ENCODE measurements at regions not wholly inside any gene's neighbourhood (a gene's known extent, or its start where the extent isn't known, plus 50 kb on each side); places are given as distances from the start of the nearest gene placed in this dataset.

DNA sequence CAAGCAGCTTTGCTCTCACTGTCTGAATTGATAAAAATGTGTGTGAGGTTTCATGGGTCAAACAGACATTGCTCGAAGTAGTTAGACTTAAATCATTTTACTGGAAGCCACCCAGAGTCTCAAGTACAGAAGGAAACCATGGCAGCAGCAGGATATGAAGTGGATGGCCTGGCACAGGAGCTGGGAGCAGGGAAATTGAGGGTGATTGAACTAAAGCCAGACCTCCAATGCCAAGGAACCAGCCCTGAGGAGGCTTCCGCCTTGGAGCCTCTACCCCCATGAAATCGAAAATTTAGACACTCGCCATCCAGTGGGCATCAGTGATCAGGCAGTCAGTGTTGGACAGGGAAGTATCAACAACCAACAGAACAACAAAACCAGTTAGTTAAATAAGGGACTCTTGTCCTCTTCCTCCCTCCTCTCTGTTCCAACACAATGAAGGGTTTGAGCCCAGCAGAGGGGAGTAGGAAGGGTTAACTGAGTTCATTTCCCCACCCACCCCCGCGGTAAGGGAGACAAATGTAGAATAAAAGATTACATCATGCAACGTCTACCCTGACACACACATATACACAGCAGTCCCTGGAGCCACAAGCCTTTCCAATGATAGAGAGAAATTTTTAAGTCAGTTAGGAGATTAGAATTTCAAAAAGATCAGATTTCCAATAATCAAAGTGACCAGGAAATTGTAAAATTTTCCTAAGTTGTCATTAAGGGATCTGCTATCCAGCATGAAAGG is 156.3 kb downstream of the SLC16A9 start:
- DNase-seq = no peak

DNA sequence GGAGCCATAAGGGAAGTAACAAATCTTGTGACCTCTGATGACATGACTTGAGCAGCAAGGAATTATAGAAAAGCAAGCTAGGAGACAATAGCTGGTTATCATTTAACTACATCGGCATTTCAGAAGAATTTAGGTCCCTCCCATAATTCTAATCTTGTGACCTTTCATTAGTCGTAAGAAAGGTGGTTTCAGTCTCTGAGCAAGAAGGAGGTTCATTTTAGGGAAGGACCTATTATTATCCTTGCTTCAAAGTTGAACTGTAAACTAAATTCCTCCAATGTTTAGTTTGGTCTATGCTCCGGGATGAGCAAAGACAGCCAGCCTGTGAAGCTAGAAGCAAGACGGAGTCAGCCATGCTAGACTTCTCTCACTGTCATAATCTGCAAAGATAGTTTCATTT is 159.6 kb downstream of the SLC16A9 start:
- no peak for DNase-seq

DNA sequence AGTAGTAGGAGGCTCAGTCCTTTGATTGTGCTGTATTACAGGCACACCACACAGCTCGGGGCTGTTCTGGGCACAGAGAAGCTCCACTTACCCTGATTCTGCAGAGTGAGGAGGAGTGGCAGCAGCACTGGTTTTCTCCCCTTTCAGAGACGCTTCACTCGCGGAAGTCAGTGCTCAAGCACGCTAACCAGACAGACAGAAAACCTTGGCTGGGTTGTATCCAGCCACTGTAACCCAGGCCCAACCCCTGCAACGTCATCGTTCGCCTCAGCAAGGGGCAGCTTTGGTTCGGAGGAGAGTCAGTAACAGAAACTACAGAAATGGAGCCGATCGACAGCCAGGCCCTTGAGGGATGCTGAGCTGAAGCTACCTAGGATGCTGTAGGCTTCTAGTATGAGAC is 171.0 kb downstream of the SLC16A9 start:
- DNase-seq = no peak

DNA sequence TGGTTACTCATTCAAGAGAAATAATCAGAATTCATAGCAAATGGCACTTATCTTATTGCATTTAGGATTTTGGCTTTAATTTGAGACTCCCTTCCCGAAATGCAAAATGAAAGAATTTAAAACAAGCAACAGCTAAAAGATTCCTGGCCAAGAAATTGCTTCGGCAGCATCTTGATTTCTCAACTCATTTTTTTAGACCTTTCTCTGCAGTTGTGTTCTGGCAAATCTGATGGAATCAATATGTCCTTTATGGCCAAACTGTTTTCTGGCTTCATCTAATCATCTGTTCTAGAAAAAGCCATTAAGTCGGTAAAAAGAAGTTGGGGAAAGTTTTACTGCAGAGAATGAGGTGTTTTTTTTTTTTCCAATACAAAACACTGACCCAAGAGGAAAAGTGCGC is 172.1 kb downstream of the SLC16A9 start:
- DNase-seq = no peak

DNA sequence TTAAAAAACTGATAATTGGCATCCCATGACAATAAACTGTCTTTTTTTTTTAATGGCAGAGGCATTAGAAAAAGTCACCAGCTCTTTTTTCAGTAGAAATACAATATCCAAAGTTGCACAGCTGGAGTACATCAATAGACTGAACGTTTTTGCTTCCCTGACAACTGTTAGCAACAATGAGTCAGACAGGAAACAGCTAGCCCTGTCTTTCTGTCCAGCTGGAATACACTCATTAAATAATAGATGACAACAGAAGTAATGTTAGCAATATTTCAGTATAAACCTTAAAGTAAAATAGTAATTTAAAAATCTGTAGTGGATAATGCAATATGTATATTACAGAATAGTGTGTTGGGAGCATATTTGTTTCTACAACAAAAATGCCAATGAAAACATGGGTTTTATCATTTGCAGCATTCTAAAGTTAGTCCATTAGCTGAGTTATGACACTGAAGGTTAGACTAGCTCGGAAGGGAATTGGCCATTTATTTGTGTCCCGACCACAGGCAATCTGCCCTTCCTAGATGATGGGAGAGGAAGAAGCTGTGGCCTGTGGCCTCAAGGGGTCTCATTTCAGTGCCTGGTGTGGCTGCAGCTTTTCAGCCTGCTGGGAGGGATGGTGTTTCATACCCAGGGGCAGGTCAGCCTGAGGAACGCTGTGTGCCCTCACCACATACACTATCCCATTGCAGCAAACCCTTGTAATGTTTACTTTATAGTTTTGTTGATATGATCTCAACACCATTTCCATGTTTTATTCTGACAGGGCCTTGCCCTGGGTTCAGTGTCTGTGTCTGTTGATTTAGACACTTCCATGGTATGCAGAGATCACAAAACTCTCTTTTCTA is 173.3 kb downstream of the SLC16A9 start:
- DNase-seq = peak; percentile 86

DNA sequence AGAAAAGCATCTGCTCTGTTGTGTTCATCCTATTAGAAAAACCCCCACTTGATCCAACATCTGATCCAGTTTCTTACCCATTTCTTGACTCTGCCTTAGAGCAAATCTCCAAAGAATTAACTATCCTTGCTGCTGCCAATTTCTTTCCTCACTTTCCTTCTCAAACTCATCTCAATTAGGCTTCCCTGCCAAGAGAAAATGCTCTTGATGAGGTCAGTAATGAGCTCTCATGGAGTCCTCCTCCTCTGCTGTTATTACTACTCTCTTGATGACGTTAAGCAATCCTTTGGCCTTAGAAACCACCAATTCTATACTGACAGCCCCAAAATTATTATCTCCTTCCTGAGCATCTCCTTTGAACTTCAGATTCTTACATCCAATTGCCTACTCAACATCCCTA is 162.0 kb upstream of the FAM13C start:
- no peak for DNase-seq

DNA sequence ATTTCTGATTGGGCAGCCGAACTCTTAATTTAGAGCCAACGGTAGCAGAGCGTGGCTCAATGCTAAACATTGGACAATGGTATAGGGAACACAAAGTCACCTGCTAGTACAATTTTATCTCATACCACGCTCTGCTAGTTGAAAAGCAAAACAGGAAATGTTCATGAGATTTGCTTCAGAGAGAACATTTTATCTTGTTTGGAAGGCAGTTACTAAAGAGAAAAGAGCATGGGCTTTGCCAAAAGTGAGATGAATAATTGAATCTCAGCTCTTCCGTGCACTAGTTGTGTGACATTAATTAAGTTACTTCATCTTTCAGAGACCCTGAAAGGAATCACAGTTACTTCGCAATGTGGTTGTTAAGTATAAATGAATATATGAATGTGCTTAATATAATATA is 161.5 kb upstream of the FAM13C start:
- no peak for DNase-seq

- DNase-seq = no peak
Measured at GRCh38 chr10:59517996-59518395, 155.6 kb upstream of the FAM13C start.

DNA sequence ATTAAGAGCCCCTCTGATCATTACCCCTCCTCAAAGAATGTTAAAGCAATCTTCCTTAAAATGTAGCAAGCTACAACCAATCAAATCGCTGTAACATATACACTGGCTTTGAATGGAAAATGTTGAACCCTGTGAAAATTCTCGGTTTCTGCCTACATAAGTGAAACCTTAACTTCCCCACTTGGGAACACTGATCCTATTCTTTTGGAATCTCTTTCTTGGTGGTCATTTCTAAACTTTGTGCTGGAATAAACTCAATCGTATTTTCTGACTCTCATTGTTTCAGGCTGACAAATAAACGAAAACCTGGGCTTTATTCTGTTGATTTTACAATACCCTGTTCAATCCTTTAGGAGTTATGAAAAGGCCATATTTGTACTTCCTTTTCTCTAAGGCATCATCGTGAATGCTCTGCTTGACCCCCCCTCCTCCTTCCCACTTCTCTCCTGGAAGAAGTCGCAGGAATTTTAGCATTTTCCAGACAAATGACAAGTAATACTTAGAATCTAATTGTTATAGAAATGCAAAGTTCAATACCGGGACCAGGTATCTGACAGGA is 155.1 kb upstream of the FAM13C start:
- no peak for DNase-seq

- DNase-seq = no peak
Measured at GRCh38 chr10:59513558-59513957, 151.2 kb upstream of the FAM13C start.

- DNase-seq = no peak
Measured at GRCh38 chr10:59512951-59513350, 150.6 kb upstream of the FAM13C start.

DNA sequence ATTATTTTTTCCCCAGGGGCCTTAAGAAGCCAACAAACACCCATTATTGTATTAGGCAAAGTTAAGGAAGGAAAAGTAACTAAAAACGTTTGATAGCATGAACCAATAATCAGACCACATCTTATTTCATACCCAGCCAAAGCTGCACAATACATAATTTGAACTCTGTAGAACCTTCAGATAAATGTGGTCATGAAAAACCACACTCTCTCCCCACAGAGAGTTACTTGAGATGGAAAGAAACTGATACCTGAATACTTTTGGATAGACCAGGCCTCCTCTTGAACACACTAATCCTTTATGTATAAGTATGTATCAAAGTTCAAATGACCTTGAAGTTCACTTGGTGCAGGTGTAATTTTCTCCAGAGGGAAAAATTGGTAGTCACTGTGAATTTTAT is 146.6 kb upstream of the FAM13C start:
- DNase-seq = no peak

GRCh38 chr10:59508296-59508695 is 145.9 kb upstream of the FAM13C start:
- no peak for DNase-seq

DNA sequence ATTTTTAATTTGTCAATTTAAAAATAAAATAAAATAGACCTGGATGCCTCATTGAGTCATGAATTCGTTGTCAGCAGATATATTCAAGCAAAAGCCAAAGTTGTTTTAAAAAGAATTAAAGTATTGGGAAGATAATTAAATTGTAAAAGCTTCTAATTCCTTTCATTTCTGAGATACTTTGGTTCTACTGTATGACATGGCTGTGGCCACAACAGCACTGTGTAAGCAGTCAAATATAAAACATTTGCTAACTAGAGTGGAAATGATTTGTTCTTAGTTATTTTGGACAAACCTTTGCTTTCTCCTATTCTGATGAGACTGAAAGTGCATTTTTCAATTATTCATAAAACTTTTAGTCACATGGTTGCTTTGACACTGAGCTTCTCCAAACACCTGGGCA is 143.6 kb upstream of the FAM13C start:
- DNase-seq = no peak

DNA sequence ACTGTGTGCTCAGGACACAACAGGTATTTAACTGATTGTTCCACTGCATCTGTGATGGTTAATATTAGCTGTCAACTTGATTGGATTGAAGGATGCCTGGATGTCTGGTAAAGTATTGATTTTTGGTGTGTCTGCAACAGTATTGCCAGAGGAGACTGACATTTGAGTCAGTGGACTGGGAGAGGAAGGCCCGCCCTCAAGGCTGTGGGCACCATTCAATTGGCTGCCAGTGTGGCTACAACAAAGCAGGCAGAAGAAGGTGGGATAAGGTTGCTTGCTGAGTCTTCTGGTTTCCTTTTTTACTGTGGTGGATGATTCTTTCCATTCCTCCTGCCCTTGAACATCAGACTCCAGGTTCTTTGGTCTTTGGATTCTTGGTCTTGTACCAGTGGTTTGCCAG is 137.1 kb upstream of the FAM13C start:
- no peak for DNase-seq

DNA sequence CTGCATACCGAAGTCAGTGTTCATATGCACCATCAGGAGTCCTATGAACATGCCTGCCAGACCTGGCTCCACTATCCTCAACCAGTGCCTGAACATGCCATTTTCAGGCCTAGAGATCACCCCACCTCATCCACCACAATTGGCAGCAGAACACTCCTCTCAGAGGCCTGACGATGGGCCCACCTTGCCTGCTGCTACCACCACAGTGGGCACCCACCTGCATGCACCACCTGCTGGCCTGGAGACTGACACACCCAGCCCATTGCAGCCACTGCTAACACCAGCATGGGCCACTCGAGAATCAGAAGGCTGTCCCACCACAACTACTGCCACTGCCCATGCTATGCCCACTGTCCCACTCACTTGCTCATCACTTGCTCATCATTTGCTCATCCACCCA is 130.7 kb upstream of the FAM13C start:
- no peak for DNase-seq

- DNase-seq = no peak
Measured at GRCh38 chr10:59479426-59479825, 117.1 kb upstream of the FAM13C start.

- DNase-seq = no peak
Measured at GRCh38 chr10:59470570-59470969, 108.2 kb upstream of the FAM13C start.

DNA sequence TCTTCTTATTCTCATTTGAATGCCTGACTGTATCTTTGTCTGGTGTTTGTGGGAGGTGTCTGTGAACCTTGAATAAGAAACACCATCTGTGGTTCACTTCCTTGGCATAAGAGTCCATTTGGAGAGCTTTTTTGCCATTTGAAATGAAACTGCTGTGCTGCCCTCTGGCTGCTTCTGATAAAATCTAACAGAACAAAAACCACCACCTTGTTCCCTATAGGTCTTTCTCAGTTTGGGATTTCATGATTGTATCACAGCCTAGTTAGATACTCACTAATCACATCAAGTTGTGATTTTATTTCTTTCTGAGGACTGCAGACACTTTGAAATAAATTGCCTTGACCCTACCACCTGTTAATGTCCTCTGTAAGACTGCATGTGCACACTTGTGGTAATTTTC is 102.7 kb upstream of the FAM13C start:
- DNase-seq = no peak

GRCh38 chr10:59464483-59464882 is 102.1 kb upstream of the FAM13C start:
- DNase-seq = no peak

DNA sequence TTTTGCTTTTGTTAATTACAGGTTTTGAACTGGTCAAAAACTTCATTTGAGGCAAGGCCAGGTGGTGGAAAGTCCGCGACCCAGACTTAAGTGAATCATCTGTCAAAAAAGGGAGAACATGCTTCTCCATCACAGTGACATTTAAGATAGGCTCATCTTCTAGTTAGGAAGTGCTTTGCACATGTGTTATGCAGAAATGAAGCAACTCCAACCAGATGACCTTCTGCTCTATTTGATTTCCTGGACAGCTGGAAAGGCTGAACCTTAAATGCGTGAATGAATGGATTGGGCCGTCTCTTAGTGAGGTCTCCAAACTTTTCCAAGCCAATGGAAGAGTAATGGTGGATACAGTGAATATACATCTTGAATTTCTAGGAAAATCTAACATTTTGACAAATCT is 101.6 kb upstream of the FAM13C start:
- DNase-seq = no peak

- no peak for DNase-seq
Measured at GRCh38 chr10:59460601-59461000, 98.3 kb upstream of the FAM13C start.

DNA sequence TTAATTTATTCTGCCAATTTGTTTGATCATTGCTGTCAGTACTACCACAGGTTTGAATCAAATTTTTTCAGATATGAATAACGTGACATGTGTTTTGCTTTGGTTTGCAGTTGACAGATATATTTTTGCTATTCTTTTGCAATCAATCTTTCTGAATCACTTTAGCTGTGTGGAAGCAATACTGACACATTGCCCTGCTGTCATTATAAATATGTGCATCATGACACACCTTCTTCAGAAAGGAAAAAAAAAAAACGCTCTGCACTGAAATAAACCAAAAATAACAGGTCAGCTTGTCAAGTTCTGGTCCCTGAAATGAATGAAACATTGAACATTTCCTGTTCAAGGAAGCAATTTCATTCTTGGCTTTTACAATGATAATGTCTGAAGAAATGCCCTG is 93.8 kb upstream of the FAM13C start:
- no peak for DNase-seq

All from renal pelvis (tissue), 1 donor.